COLO668 (cell line): ENCODE measurements at regions not wholly inside any gene's neighbourhood (a gene's known extent, or its start where the extent isn't known, plus 50 kb on each side); places are given as distances from the start of the nearest gene placed in this dataset.
"Not testable (repeated sequence)": the region's sequence is repeated elsewhere in the genome, so short reads cannot be mapped to it uniquely, and the experiment has no call there.

Experiments
- DNase-seq: peaks from one replicate; lab custom pipeline; 2025; ENCODE audit not compliant: unreplicated experiment; lab: John Stamatoyannopoulos, UW

DNA sequence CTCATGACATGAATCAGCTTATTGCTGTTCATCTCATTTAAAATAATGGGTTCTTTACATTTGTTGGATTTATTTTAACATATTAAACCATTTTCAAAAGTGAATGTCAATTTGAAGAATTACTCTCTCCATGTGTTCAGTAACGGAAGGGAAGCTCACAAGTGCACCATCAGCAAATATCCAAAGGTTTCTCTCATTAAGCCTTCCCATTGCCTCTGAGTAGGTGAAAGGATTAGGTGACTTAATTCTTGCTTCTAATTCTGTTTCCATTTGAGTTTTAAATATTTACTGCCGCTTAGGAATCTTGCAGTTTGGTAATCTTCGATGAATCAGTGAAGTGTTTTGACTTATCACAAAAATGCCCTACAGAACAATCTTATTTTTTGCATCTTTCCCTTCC is 145.1 kb upstream of the NYAP2 start:
- DNase-seq = no peak

DNA sequence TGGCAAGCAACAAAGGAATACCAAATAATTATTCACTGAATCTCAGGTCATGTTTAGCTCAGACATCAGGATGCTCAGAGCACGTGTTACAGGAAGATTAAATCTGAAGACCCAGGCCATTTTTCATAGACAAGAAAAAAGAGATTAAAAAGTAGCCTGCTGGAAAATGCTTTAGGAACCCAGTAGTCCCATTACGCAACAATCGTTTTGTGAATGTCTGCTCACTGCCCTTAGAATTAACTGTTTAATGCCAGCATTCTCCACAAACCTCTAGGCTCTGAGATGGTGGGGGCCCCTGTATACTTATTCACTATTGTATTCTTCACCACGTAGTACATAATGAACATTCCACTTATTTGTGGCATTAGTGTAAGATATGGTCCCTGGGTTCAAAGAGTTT is 154.6 kb upstream of the NYAP2 start:
- DNase-seq = no peak

DNA sequence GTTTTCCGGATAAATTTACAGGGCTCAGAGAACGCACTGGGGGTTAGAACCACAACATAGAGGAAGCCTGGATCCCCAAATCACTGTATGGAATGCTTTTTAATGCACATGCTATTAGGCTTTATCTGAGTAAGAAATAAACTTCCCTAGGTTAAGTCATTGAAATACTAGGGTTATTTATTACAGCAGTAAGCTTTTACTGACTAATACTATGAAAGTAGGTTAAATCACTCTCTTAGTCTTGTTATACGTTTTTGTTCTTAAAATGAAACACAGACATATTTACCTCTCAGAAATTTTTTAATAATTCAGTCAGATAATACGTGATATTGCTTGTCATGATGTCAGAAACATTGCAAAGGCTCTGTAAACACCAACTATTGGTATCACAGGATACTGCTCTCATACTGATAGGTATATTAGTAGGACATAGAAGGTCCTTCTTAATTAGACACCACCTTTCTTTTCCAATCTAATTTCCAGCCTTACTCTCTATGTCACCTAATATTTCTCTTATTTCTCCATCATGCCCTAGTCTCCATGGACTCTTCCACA is 162.7 kb upstream of the NYAP2 start:
- no peak for DNase-seq

DNA sequence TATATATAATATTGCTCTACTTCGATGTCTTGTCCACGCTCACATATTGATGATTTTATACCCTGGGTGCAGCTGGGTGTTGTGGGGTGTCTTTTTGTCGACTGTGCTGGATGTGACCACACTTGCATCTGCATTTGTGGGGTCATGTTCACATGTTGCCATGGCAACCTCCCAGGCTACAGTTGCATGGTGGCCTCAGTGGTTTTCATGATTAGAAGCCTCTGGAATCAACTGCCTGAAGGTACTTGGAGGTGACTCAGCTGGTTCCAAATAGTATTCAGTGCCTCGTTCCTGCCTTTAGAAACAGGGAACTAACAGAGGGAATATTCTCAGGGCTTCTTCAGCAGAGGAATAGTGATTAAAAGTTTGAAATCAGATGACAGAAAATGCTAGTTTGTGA is 166.3 kb upstream of the NYAP2 start:
- DNase-seq = no peak

GRCh38 chr2:225231900-225232299 is 167.6 kb upstream of the NYAP2 start:
- no peak for DNase-seq

- DNase-seq = not testable (repeated sequence)
Measured at GRCh38 chr2:225229346-225229745, 170.2 kb upstream of the NYAP2 start.

GRCh38 chr2:225226441-225226840 is 173.1 kb upstream of the NYAP2 start:
- no peak for DNase-seq

DNA sequence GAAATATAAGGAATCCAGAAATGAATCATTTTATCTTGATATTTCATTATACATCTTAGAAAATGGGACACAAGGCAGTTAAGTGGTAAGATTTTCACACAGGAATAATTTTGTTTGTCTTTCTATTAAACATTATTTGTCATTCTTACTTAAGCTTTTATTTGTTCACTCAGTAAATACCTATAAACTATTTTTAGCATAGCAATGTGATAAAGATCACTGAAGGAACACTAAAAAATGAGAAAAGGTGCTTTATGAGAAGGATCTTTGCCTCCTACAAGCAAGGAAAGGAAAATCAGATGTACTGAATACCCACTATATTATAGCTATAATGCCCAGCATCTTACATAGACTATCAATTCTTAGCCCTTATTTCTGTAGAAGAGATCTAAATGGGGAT is 176.2 kb upstream of the NYAP2 start:
- DNase-seq = no peak

GRCh38 chr2:225207471-225207870 is 165.2 kb upstream of the DOCK10 start:
- no peak for DNase-seq

DNA sequence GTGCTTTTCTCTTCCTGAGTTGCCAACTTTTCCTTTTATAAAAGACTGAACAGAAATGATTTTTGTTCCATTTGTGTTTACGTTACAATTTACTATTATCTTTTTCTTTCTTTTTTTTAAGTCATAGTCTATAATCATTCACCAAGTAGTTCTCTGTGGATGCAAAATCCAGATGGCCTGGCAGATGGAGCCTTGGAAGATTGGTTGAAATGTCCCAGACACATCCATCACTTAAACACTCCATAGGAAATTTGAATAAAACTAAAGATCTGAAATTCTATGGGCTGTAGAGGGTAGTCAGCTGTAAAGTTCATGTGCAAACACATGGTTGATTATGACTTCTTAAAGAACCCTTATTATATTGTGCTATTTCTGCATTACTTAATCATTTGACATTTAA is 164.8 kb upstream of the DOCK10 start:
- DNase-seq = no peak

DNA sequence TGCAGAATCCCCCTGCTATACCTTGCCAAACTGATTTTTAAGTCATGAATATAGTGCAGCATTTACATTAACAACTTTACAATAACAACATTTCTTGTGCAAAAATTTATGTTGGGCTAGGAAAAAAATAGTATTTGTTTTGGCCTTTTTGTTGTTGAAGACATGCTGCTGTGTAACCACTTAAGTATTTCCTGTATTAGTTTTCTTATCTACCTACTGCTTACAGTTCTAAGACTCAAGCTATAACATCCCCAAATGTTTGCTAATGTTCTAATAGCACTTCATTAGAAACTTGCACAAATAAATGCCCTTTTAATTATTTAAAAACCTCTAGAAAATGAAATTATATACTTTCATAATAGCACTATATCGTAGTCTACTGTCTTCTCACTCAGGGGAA is 154.3 kb upstream of the DOCK10 start:
- DNase-seq = no peak

DNA sequence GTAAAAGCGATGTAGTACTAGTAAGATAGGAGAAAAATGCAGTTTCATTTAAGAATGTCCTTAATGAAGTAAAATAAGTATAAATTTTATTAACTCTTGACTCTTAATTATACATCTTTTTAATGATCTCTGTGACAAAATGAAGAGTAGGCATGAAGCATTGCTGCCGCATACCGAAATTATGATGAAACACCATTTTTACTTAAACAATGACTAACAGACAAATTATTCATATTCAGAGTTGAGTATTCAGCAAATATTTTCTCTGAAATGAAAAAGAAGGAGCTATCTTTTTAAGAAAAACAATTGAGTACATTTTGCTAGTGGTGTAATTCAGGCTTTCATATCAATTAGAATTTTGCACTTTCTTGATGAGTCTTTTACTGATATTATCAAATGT is 150.6 kb upstream of the DOCK10 start:
- DNase-seq = no peak

GRCh38 chr2:225190987-225191386 is 148.7 kb upstream of the DOCK10 start:
- DNase-seq = no peak

DNA sequence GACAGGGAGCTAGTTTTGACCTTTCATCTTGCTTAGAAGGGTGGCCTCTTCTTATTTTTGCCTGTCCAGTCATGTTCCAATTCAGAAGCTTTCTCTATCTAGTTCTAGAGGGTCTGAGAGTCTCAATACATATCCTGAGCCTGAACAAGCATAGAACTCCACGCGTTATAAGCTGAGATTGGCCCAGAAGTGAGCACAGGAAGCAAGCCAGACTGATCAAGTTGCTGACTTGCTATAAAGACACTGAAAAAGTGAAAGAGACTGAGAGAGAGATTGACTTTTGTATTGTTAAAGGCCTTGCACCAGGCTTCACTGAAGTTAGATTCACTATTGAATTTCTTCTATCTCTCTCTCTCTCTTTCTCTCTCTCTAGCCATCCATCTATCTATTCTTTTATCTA is 142.7 kb upstream of the DOCK10 start:
- DNase-seq = no peak

DNA sequence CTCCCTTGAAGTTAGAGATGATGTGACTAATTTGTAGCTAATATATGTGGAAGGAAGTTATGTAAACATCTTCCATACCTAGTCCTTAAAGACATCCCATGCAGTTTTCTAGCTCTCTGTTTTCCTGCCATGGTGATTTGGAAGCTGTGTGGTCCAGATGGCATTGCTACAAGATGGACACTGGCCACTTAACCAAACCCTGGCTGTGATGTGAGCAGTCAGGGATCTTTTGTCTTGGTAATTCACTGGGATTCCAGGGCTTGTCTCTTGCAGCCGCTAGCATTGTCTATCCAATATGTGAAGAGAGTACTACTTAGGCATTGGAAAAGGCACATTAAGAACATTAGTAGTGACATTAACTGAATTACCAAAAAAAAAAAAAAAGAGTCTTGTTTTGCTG is 139.9 kb upstream of the DOCK10 start:
- DNase-seq = no peak

DNA sequence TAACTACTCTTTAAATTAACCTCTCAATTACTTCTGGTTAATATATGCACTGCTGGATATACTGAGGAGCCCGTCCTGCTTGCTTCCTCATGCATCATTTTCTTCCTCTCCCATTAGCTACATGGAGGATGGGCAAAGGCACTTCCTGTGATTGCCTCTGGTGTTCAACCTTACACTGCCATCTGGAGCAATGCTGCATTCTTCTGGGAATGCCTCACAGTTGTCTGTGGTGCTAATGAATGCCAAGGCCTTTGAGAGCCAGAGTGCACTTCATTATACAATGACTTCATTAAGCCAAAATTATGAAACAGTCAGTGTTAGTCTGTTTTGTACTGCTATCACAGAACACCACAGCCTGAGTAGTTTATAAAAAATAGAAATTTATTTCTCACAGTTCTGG is 134.8 kb upstream of the DOCK10 start:
- no peak for DNase-seq

DNA sequence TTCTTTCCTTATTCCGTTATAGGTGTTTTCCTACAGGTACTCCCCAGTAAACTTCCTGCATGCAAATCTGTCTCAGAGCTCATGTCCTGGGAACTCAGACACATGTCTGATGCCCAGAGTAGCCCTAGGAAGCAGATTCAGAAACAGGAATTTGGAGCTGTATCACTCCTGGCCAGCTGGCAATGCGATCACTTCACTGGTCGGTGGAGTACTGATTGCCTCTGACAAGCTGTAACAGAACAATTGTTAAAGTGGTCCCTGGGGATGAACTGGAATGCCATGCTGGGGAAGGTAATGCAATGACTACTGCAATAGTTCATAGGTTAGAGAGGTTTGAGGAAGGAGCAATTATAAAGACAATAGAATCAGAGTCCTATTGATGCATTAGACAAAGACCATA is 131.6 kb upstream of the DOCK10 start:
- DNase-seq = no peak

- DNase-seq = no peak
Measured at GRCh38 chr2:225171350-225171749, 129.1 kb upstream of the DOCK10 start.

GRCh38 chr2:225170162-225170561 is 127.9 kb upstream of the DOCK10 start:
- no peak for DNase-seq

- DNase-seq = no peak
Measured at GRCh38 chr2:225169396-225169795, 127.1 kb upstream of the DOCK10 start.

DNA sequence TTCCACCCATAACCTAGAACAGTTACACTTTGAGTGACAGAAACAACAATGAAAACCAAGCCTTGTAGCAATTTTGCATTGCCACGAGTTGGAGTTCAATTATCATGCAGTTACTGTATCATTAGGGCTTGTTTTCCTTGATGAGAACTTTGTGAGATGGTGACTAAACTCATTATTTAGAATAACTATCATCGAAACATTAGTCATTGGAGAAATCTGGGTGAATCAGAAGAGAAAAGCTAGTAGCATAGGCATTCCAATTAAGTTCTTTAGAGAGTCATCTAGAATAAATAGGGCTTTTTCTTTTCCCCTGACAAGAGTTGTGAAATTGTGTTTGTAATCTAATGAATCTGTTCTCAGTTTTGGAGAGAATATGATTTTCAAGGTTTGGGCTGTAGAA is 122.8 kb upstream of the DOCK10 start:
- no peak for DNase-seq

- no peak for DNase-seq
Measured at GRCh38 chr2:225164401-225165050, 122.3 kb upstream of the DOCK10 start.

GRCh38 chr2:225158360-225158759 is 116.1 kb upstream of the DOCK10 start:
- DNase-seq = no peak
